WTC11 (cell line): ENCODE measurements at regions not wholly inside any gene's neighbourhood (a gene's known extent, or its start where the extent isn't known, plus 50 kb on each side); places are given as distances from the start of the nearest gene placed in this dataset.

Experiments used
- CTCF ChIP-seq: fragments of 200-600 bp; IDR thresholded peaks from 2 replicates; pipeline ENCODE4 v1.8.0; 2022; ENCODE audit warnings: antibody characterized with exemption
- JUN ChIP-seq: sonication (generic); formaldehyde crosslinking; IDR thresholded peaks from 2 replicates; pipeline ENCODE4 v1.8.0; 2023; ENCODE audit warnings: mild to moderate bottlenecking, missing genetic modification reagents
- KAT7 ChIP-seq: sonication (generic); formaldehyde crosslinking; IDR thresholded peaks from 2 replicates; pipeline ENCODE4 v1.8.1; 2023; ENCODE audit warnings: missing genetic modification reagents, mild to moderate bottlenecking, borderline replicate concordance
- NFE2L1 ChIP-seq: sonication (generic); formaldehyde crosslinking; IDR thresholded peaks from 2 replicates; pipeline ENCODE4 v1.8.1; 2023; ENCODE audit warnings: missing genetic modification reagents
- NR2C2 ChIP-seq: sonication (generic); formaldehyde crosslinking; IDR thresholded peaks from 2 replicates; pipeline ENCODE4 v1.8.0; 2022; ENCODE audit warnings: mild to moderate bottlenecking, missing genetic modification reagents
- RORB ChIP-seq: fragments of 250-450 bp; sonication (Bioruptor Pico); IDR thresholded peaks from 2 replicates; pipeline ENCODE4 v1.9.0; 2021; ENCODE audit warnings: mild to moderate bottlenecking
- SP1 ChIP-seq: sonication (generic); formaldehyde crosslinking; conservative IDR thresholded peaks from 2 replicates; pipeline ENCODE4 v1.8.1; 2022; ENCODE audit warnings: missing genetic modification reagents
- TP53 ChIP-seq: sonication (generic); formaldehyde crosslinking; IDR thresholded peaks from 2 replicates; pipeline ENCODE4 v1.8.1; 2023; ENCODE audit warnings: mild to moderate bottlenecking, missing genetic modification reagents
- ZNF219 ChIP-seq: sonication (generic); formaldehyde crosslinking; IDR thresholded peaks from 2 replicates; pipeline ENCODE4 v1.8.0; 2023; ENCODE audit warnings: missing genetic modification reagents, mild to moderate bottlenecking, borderline replicate concordance
- ZNF425 ChIP-seq: fragments of 250-450 bp; sonication (Bioruptor Pico); conservative IDR thresholded peaks from 2 replicates; pipeline ENCODE4 v1.9.0; 2021; ENCODE audit warnings: mild to moderate bottlenecking

- TF ChIP-seq CTCF (no peak), RORB (CRISPR knock-in tag) (no peak), ZNF219 (no peak), SP1 (CRISPR knock-in tag) (no peak), JUN (CRISPR knock-in tag) (no peak), NR2C2 (no peak), NFE2L1 (no peak), KAT7 (no peak), ZNF425 (no peak), TP53 (no peak)
Observed at GRCh38 chr5:68947986-68948385, 145.8 kb upstream of the SLC30A5 start.
